SU-DHL-6 (cell line): ENCODE measurements at regions not wholly inside any gene's neighbourhood (a gene's known extent, or its start where the extent isn't known, plus 50 kb on each side); places are given as distances from the start of the nearest gene placed in this dataset.

Experiments used
- H2AFZ ChIP-seq: fragments of 200-600 bp; sonication (generic); 2 replicates; pipeline ENCODE4 v1.6.1; 2014; ENCODE audit warnings: low read depth, mild to moderate bottlenecking, moderate library complexity, mixed read lengths, antibody characterized with exemption, low read length; ENCODE audit not compliant: severe bottlenecking
- H3F3A ChIP-seq: fragments of 200-600 bp; shearing (Covaris generic); 2 replicates; pipeline ENCODE4 v1.6.0; 2016; ENCODE audit warnings: antibody characterized with exemption, mild to moderate bottlenecking; ENCODE audit not compliant: insufficient read depth
- H3K27ac ChIP-seq: fragments of 200-600 bp; sonication (generic); 2 replicates; pipeline ENCODE4 v1.5.1; 2016; ENCODE audit warnings: low read depth, mild to moderate bottlenecking, low read length, moderate library complexity, mixed read lengths
- H3K27me3 ChIP-seq: fragments of 200-600 bp; sonication (generic), shearing (Covaris generic); 2 replicates; pipeline ENCODE4 v1.6.0; 2014; ENCODE audit warnings: mild to moderate bottlenecking, low read length
- H3K36me3 ChIP-seq: fragments of 200-600 bp; sonication (generic); 2 replicates; pipeline ENCODE4 v1.6.1; 2014; ENCODE audit warnings: mild to moderate bottlenecking, low read length, mixed read lengths
- H3K4me2 ChIP-seq: fragments of 300-600, 200-600 bp; shearing (Covaris generic), sonication (generic); 2 replicates; pipeline ENCODE4 v1.6.0; 2014; ENCODE audit warnings: low read length, low read depth, mild to moderate bottlenecking; ENCODE audit not compliant: poor library complexity, severe bottlenecking
- H3K4me3 ChIP-seq: fragments of 200-600 bp; sonication (generic); 2 replicates; pipeline ENCODE4 v1.5.1; 2014; ENCODE audit warnings: antibody characterized with exemption, low read length, mild to moderate bottlenecking, mixed read lengths; ENCODE audit not compliant: insufficient read depth, poor library complexity, severe bottlenecking
- H3K79me2 ChIP-seq: fragments of 200-600 bp; sonication (generic); 2 replicates; pipeline ENCODE4 v1.6.1; 2014; ENCODE audit warnings: mild to moderate bottlenecking, low read length, moderate library complexity; ENCODE audit not compliant: insufficient read depth
- H3K9ac ChIP-seq: fragments of 200-600 bp; sonication (generic); 2 replicates; pipeline ENCODE4 v1.7.0; 2014; ENCODE audit warnings: mild to moderate bottlenecking, low read length
- H3K9me2 ChIP-seq: fragments of 200-600 bp; sonication (generic); replicated peaks from 2 replicates; pipeline ENCODE4 v1.6.1; 2014; ENCODE audit warnings: low read length; ENCODE audit not compliant: insufficient read depth
- H3K9me3 ChIP-seq: fragments of 200-600 bp; sonication (generic); 2 replicates; pipeline ENCODE4 v1.6.1; 2014; ENCODE audit warnings: low read length, mixed read lengths; ENCODE audit not compliant: insufficient read depth
- H4K20me1 ChIP-seq: fragments of 200-600 bp; sonication (generic); 2 replicates; pipeline ENCODE4 v1.6.1; 2014; ENCODE audit warnings: low read depth, mild to moderate bottlenecking, antibody characterized with exemption, low read length, moderate library complexity, mixed read lengths
- EZH2phosphoT487 ChIP-seq: fragments of 200-600 bp; sonication (generic), shearing (Covaris generic); conservative IDR thresholded peaks from 2 replicates; pipeline ENCODE4 v1.6.1; 2018; ENCODE audit warnings: mild to moderate bottlenecking, antibody characterized with exemption, low read length, moderate library complexity, mixed read lengths
- TF ChIP-seq, protein P1 (sequence below): fragments of 200-600 bp; sonication (generic); IDR thresholded peaks from one replicate; pipeline ENCODE4 v1.5.1; 2017; ENCODE audit warnings: antibody characterized with exemption, mild to moderate bottlenecking, low read length, moderate library complexity; ENCODE audit not compliant: insufficient read depth, poor library complexity, severe bottlenecking

DNA sequence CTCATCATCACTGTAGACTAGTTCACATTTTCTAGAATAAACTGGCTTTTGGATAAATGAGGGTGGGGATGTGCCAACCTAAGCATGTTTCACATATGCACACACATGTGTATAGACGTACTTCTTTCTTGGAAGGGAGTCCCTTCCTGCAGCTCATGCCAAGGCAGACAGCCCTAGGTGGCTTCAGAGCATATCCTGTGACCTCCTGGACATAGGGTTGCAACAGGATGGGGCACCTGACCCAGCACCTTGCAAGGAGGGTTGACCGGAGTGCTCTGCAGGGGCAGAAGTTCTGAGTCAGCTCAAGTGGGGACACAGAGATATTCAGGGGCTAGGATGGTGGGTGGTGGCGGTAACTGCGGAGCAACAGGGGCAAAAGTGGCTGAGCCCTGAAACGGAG, 68.6 kb upstream of the RALGAPA2 start:
- TF ChIP-seq EZH2phosphoT487 = no peak
- TF ChIP-seq, protein P1, sequence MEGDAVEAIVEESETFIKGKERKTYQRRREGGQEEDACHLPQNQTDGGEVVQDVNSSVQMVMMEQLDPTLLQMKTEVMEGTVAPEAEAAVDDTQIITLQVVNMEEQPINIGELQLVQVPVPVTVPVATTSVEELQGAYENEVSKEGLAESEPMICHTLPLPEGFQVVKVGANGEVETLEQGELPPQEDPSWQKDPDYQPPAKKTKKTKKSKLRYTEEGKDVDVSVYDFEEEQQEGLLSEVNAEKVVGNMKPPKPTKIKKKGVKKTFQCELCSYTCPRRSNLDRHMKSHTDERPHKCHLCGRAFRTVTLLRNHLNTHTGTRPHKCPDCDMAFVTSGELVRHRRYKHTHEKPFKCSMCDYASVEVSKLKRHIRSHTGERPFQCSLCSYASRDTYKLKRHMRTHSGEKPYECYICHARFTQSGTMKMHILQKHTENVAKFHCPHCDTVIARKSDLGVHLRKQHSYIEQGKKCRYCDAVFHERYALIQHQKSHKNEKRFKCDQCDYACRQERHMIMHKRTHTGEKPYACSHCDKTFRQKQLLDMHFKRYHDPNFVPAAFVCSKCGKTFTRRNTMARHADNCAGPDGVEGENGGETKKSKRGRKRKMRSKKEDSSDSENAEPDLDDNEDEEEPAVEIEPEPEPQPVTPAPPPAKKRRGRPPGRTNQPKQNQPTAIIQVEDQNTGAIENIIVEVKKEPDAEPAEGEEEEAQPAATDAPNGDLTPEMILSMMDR = no peak
- Histone ChIP-seq H3K4me3 (no peak overlapping the region), H3K9ac (no peak overlapping the region), H3K9me2 (no peaks in the 10 kb centered on the region), H2AFZ (no peak overlapping the region), H3K36me3 (no peaks in the 10 kb centered on the region), H3K9me3 (no peaks in the 10 kb centered on the region), H3K27ac (no peak overlapping the region), H3K27me3 (no peaks in the 10 kb centered on the region), H4K20me1 (no peaks in the 10 kb centered on the region), H3K4me2 (no peak overlapping the region), H3K79me2 (no peaks in the 10 kb centered on the region), H3F3A (no peaks in the 10 kb centered on the region)

DNA sequence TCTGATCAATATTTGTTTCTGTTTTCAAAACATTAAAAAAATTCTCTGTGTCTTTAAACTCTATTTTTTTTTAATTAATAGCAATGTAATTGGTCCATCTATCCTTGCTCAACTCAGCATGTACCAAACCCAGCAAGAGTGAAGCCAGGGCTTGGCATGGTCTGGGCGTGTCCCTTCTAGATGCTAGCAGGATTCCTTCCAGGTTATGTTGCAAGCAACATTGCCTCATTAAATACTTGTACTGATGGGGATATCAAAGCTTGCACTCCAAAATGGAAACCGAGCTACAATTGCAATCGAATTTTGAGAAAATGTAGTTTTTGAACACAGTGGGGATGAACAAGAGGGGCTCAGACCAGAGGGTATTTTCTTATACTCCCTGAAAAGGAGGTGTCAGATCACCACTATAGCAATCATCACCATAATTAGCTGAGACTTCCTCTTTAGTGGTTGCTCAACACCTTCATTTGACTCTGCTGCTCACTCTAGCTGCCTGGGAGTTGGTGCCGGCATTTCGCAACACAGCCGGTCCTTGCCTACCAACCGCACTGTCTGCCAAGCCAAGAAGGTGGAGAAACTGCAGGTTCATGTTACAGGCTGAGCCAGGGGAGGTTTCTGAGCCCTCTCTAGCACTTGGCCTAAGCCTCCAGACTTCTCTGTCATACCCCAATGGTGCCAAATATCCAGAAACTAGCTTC, 67.8 kb upstream of the RALGAPA2 start:
- Histone ChIP-seq H3K9me2 (no peaks in the 10 kb centered on the region), H2AFZ (no peak overlapping the region), H3K9ac (no peak overlapping the region), H3K9me3 (no peaks in the 10 kb centered on the region), H4K20me1 (no peaks in the 10 kb centered on the region), H3K4me2 (no peak overlapping the region), H3K27me3 (no peaks in the 10 kb centered on the region), H3F3A (no peaks in the 10 kb centered on the region), H3K4me3 (no peak overlapping the region), H3K36me3 (no peaks in the 10 kb centered on the region), H3K27ac (no peak overlapping the region), H3K79me2 (no peaks in the 10 kb centered on the region)
- TF ChIP-seq, protein P1 = no peak
- no peak for TF ChIP-seq EZH2phosphoT487

DNA sequence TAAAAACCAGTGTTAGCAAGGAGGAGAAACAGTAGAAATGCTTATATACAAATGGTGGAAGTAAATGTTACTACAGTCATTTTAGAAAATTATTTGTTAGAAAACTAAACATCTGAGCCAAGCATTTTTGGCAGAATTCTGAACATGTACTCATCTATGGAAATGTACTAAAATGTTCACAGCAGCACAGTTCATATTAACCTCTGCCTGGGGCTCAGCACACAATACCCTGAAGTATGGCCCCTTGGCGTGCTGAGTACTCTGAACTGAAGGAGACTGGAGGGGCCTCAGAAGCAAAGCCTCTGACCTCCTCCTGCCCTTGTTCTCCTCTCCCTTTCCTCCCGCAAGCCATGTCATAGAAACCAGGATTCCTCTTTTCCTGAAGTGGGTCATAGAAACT, 66.2 kb upstream of the RALGAPA2 start:
- H3K27me3 ChIP-seq = no peaks in the 10 kb centered on the region
- no peaks in the 10 kb centered on the region for H3K79me2 ChIP-seq
- TF ChIP-seq, protein P1 = no peak
- no peak for TF ChIP-seq EZH2phosphoT487
- H3K4me3 ChIP-seq = no peak overlapping the region
- H2AFZ ChIP-seq = no peak overlapping the region
- no peak overlapping the region for H3K27ac ChIP-seq
- no peaks in the 10 kb centered on the region for H3K9me3 ChIP-seq
- no peaks in the 10 kb centered on the region for H3F3A ChIP-seq
- no peak overlapping the region for H3K9ac ChIP-seq
- H3K9me2 ChIP-seq = no peaks in the 10 kb centered on the region
- H4K20me1 ChIP-seq = no peaks in the 10 kb centered on the region
- no peak overlapping the region for H3K4me2 ChIP-seq
- no peaks in the 10 kb centered on the region for H3K36me3 ChIP-seq
